ENCODE measurements at regions not wholly inside any gene's neighbourhood (a gene's known extent, or its start where the extent isn't known, plus 50 kb on each side); places are given as distances from the start of the nearest gene placed in this dataset.

DNA sequence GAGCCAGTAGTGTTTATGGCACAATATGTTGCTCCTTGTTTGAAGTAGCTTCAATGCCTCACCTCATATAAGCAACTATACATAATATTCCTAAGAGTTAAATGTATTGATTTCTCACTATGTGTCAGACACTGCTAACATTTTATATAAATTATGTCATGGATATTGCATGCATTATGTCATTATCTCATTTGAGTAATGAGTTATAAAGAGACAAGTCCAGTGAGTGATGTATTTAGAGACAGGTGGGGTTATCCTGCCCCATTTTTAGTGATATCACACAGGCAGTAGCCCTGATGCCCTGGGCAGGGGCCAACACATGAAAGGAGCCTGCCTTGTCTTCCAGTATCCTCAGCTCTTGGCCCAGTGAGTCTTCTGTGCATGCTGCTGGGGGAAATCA lies 247.0 kb upstream of the SESN3 start:
- DNase-seq (ENCODE audit: low read depth): no peak

DNA sequence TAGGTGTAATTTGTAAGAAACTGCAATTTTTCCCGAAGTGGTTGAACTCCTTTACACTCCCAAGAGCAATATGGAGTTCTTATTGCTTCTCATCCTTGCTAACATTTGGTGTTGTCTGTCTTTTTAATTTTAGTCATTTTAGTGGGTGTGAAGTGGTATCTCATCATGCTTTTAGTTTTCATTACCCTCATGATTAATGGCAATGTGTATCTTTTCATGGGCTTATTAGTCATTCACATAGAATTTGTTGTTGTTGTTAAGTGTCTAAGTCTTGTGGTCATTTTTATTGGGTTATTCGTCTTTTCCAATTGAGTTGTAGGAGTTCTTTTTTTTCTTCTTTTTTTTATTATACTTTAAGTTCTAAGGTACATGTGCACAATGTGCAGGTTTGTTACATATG lies 238.3 kb upstream of the SESN3 start:
- no peak for DNase-seq (ENCODE audit: low read depth)

DNA sequence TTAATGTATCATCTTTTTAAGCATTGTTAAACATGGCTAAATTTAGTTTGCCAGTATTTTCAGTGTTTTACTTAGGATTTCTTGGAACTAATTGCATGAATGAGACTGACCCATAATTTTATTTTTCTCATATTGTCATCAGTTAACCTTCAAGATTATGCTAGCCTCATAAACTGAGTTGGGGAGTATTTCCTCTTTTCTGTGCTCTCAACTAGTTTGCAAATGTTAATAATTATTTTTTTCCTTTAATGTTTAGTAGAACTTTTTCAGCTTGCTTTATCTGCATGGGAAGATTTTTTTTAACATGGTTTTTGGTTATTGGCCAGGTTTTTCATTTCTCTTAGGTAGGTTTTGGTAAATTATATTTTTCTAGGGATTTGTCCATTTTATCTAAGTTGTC lies 235.4 kb upstream of the SESN3 start:
- no peak for DNase-seq (ENCODE audit: low read depth)

- DNase-seq (ENCODE audit: low read depth): no peak
Observed at GRCh38 chr11:95465887-95466286, 234.9 kb upstream of the SESN3 start.

GRCh38 chr11:95461858-95462257 lies 230.9 kb upstream of the SESN3 start:
- no peak for DNase-seq (ENCODE audit: low read depth)

- no peak for DNase-seq (ENCODE audit: low read depth)
Observed at GRCh38 chr11:95461348-95461747, 230.3 kb upstream of the SESN3 start.

DNA sequence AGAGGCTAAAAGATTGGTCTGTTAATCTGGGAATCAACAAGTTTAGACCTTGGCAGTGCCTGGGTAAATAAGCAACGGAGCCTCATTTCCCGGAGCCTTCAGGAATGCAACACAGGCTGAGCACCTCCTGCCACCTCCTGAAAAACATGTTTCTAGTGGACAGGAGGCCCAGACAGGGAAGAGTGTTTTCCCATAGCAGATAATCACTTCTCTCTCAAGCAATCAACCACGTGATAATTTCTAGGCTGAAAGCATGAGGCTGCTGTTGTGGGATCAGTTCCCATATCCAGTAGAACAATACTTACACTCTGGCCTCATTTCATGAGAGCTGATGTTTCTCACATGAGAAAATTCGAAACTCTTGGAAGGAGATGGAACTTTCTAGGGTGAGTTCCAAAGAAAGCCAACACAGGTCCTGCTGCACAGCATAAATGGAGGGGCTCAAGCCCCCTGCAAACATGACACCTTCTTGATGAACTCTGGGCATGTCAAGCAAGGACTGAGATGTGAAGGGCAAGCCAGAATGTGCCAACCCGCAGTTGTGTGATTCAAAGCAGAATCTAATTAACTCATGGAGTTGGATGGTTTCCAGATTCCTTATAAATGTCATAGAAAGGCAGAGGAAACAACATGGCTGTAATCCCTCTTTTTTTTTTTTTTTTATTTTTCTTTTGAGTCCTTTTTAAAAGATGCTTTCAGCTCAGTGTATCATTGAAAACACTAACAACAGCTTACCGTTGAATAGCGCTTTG lies 228.5 kb upstream of the SESN3 start:
- no peak for DNase-seq (ENCODE audit: low read depth)

- no peak for DNase-seq (ENCODE audit: low read depth)
Observed at GRCh38 chr11:95456714-95457491, 225.9 kb upstream of the SESN3 start.

DNA sequence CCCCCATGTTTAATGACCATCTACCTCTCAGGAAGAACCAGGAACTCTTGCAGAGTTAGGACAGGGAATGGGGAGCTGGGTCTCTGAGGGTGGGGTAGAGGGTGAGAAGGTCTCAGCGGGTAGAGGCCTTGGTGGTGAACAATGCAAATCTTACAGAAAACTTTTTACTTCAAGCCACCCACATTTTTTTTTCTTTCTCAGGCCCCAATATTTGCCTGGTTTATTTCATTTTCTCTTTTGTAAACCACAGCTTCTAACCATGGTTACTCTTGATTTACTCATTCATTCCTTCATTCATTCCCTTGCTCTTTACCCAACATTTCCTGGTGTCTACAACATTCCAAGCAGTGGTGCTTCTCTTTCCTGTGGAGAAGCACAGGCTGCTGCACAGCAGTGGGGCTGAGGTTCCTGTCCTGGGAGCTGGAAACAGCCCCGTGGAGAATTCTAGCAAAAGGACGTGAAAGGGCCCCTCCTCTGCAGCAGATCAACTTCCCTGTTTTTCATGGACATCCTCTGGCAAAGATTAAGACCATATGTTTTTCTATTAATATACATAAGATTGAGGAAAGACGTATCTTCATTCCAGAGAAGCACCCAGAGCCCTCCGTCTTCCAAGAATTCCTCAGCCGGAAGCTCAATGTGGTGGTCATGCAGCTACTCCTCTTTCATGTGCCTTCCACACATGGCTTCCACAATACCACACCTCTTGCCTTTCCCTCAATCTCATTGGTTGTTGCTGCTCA lies 224.4 kb upstream of the SESN3 start:
- no peak for DNase-seq (ENCODE audit: low read depth)

DNA sequence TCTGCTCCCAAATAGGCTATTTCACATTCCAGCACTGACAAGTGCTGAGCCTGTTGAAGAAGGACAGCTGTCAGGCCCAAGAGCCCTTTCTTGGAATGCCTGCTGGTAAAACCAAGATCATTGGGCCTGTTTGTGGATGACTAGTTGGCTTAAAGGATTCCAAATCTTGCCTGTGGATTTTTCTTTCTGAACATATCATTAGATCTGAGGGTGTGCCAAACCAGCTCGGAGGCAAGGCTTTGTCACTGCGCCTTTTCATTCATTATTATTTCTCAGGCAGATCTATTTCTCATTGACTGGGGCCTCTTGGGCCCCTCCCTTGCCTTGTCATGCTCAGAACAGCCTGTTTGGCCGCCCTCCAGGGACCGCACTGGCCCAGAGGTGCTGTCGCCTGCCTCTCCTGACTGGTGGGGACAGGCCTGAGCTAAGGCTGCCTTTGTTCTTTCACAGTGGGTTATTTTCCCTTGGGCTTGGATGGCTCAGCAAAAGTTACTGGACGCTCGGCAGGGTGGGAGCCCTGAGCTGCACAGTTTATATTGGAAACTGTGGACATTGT lies 222.7 kb upstream of the SESN3 start:
- DNase-seq (ENCODE audit: low read depth): no peak

DNA sequence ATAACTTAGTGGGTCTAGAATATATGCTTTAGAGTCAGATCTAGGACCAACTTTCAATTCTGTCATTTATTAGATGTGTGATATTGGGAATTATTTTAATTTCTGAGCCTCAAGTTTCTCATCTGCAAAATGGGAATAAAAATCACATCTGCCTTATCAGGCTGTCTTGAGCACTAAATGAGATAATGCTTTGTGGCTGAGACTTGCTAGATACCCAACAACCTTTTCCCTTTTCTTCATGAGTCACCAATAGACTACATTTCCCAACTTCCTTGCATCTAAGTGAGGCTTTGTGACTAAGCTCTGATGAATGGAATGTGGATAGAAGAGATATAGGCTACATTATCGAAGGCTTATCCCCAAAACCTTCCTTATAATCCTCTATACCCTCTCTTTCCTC lies 220.7 kb upstream of the SESN3 start:
- DNase-seq (ENCODE audit: low read depth): peak; percentile 27

- DNase-seq (ENCODE audit: low read depth): no peak
Observed at GRCh38 chr11:95451261-95451660, 220.3 kb upstream of the SESN3 start.

GRCh38 chr11:95450547-95451123 lies 219.6 kb upstream of the SESN3 start:
- DNase-seq (ENCODE audit: low read depth): peak; percentile 52

GRCh38 chr11:95445746-95446333 lies 214.8 kb upstream of the SESN3 start:
- no peak for DNase-seq (ENCODE audit: low read depth)

DNA sequence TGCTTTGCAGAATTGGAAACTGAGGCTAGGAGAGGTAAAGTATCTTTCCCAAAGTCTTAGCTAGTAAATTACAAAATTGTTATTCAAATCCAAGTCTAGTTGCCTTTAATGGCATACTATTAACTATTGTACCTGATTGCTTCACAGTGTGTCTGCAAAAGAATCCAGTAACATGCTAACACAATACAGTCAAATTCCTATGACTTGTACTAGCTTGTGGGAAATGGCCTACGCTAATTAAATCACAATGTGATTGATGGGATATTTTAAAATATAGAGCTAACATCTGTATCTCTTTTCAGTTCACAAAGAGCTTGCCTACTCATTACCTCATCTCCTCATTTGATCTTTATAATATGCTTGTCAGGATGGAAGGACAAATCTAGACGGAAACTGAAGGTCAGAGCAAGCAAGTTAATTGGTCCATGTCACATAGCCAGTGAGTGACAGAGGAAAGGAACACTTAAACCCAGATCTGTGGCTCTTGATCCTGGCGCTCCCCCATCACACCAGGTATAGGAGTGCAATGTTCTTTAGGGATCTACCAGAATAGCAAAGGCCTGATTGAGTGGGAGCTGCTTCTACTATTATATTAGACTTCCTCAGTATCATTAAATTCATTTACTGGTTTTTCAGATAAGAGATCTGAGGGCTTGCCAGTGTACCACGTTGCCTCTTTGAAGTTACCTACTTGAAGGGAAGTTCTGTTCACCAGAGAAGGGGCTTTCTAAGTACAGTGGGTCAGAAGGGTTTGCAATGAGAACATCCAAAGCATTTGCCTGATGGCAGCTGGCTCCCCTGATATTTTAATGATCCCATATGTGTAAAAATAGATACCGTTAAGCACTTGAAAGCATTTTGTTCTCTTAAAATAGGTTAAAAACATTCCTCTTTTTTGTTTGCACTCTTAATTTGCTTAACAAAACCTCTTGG lies 213.6 kb upstream of the SESN3 start:
- DNase-seq (ENCODE audit: low read depth): no peak

GRCh38 chr11:95443386-95443785 lies 212.4 kb upstream of the SESN3 start:
- DNase-seq (ENCODE audit: low read depth): no peak

GRCh38 chr11:95442531-95443050 lies 211.6 kb upstream of the SESN3 start:
- no peak for DNase-seq (ENCODE audit: low read depth)

DNA sequence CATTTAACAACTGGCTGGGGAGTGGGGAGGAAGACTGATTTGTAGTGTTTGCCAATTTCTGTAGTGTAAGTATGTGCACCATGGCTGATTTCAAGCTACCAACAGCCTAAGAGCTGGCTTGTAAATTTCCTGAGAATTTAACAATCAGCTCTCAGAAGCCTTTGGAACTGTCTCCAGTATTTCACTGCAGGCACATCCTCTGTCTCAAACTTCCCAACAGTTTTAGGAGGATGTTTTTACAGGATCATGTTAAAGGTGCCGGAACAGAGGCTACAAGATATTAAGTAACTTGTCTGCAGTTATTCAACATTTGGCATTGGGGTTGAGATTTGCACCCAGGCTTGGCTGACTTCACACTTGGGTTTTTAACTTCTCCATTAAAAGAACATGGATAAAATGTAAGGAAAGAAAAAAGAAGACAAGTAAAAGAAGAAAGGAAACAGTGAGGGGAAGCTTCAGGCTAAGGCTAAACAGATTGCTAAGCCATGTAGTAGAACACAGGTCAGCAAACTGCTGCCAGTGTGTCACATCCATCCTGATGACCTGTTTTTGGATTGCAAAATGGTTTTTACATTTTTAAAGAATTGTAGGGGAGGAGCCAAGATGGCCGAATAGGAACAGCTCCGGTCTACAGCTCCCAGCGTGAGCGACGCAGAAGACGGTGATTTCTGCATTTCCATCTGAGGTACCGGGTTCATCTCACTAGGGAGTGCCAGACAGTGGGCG lies 204.8 kb upstream of the SESN3 start:
- DNase-seq (ENCODE audit: low read depth): no peak

DNA sequence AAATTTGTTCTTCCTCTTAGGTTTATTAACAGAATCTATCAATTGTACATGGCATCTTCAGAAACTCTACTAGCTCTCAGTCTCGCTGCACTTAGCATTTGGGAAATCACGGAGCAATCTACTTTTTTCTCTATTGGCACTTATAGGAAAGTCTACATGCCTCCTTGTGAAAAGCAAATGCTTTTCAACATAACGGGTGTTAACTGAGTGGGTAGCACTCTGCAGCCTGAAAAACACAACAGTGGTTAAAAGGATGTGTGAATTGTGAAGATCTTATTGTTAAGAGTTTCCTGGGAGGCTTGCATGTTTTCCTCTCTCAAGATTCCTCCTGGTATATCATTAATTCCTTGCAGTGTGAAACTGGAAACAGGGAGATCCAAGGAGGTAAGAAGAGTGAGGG lies 204.2 kb upstream of the SESN3 start:
- DNase-seq (ENCODE audit: low read depth): no peak

Measured in fibroblast of the conjunctiva (primary cell).